ENCODE measurements at regions not wholly inside any gene's neighbourhood (a gene's known extent, or its start where the extent isn't known, plus 50 kb on each side); places are given as distances from the start of the nearest gene placed in this dataset.

GRCh38 chr6:22146931-22147701 lies 149.7 kb downstream of the PRL start:
- peaks cover 71% of the 10 kb centered on the region for H3K4me1 ChIP-seq (ENCODE audit: insufficient read depth, low read length, severe bottlenecking)
- TF ChIP-seq, protein P1, sequence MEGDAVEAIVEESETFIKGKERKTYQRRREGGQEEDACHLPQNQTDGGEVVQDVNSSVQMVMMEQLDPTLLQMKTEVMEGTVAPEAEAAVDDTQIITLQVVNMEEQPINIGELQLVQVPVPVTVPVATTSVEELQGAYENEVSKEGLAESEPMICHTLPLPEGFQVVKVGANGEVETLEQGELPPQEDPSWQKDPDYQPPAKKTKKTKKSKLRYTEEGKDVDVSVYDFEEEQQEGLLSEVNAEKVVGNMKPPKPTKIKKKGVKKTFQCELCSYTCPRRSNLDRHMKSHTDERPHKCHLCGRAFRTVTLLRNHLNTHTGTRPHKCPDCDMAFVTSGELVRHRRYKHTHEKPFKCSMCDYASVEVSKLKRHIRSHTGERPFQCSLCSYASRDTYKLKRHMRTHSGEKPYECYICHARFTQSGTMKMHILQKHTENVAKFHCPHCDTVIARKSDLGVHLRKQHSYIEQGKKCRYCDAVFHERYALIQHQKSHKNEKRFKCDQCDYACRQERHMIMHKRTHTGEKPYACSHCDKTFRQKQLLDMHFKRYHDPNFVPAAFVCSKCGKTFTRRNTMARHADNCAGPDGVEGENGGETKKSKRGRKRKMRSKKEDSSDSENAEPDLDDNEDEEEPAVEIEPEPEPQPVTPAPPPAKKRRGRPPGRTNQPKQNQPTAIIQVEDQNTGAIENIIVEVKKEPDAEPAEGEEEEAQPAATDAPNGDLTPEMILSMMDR (IDR thresholded peaks at IDR 0.05; ENCODE audit: low read length) = no peak
- TF ChIP-seq EZH2 (IDR thresholded peaks at IDR 0.05; ENCODE audit: borderline replicate concordance, low read length) = no peak
- H3K36me3 ChIP-seq (ENCODE audit: insufficient read depth, low read length) = no peaks in the 10 kb centered on the region
- no peaks in the 10 kb centered on the region for H3K27me3 ChIP-seq (ENCODE audit: insufficient read depth, low read length)
- no peaks in the 10 kb centered on the region for H3K79me2 ChIP-seq (ENCODE audit: insufficient read depth, low read length)
- no peak overlapping the region; the same call in 1 of the 2 replicates for H3K4me2 ChIP-seq (ENCODE audit: low read length)
- no peaks in the 10 kb centered on the region for H3K9me2 ChIP-seq (ENCODE audit: low read depth, low read length)
- no peak overlapping the region for H3K27ac ChIP-seq (ENCODE audit: low read depth, low read length, poor library complexity, severe bottlenecking)
- no peaks in the 10 kb centered on the region for H3K9me3 ChIP-seq (ENCODE audit: low read length)
- H3F3A ChIP-seq (ENCODE audit: insufficient read depth, low read length) = no peaks in the 10 kb centered on the region
- H2AFZ ChIP-seq (ENCODE audit: low read length) = no peak overlapping the region
- H4K20me1 ChIP-seq (ENCODE audit: insufficient read depth, low read length) = no peaks in the 10 kb centered on the region
- no peak overlapping the region for H3K9ac ChIP-seq (ENCODE audit: low read length)
- no peak overlapping the region for H3K4me3 ChIP-seq (ENCODE audit: low read depth, low read length, poor library complexity, severe bottlenecking)

DNA sequence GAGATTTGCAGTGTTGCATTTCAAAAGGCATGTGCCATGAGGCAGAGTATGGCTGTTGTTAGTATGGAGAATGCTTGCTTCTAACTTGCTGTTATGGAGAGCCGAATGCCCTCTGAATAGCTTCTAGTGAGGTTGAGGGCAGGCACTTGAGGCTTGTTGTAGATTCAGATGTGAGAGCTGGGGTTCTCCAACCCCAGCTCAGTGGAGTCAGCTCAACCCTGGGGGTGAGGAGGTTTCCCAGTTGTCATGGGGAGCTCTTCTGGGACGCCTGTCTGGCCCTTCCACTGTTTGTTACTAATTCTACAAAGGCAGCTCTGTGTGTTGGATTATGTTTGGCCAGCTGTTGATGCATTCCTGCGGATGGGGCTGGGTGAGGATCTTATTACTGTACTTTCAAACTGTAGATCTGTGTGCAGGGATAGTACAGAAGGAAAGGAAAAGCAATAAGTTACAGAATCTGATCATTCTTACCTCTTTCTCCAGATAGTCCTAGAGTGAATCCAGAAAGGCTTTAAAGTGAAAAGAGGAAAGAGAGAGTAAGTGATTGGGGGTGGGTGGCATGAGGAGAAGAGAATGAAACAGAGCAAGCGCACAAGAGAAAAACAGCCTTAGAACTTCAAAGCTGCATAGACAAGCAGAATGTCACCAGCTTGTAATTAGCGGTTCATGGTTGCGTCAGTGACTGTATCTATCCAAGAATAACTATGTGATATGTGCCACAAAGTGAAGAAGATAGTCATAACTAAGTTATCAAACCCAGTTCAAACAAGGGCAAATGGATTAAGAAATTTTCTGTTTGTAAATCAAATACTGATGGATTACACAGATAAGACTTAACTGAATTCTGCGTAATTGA lies 148.7 kb downstream of the PRL start:
- H3K79me2 ChIP-seq (ENCODE audit: insufficient read depth, low read length) = no peaks in the 10 kb centered on the region
- TF ChIP-seq, protein P1 (IDR thresholded peaks at IDR 0.05; ENCODE audit: low read length) = no peak
- no peak for TF ChIP-seq EZH2 (IDR thresholded peaks at IDR 0.05; ENCODE audit: borderline replicate concordance, low read length)
- peak overlapping the region; percentile 23; the same call in 1 of the 2 replicates for H3K4me2 ChIP-seq (ENCODE audit: low read length)
- no peaks in the 10 kb centered on the region for H3K36me3 ChIP-seq (ENCODE audit: insufficient read depth, low read length)
- H2AFZ ChIP-seq (ENCODE audit: low read length) = no peak overlapping the region
- no peaks in the 10 kb centered on the region for H3K9me3 ChIP-seq (ENCODE audit: low read length)
- H3K4me1 ChIP-seq (ENCODE audit: insufficient read depth, low read length, severe bottlenecking) = peaks cover 71% of the 10 kb centered on the region
- no peaks in the 10 kb centered on the region for H3K27me3 ChIP-seq (ENCODE audit: insufficient read depth, low read length)
- H3F3A ChIP-seq (ENCODE audit: insufficient read depth, low read length) = no peaks in the 10 kb centered on the region
- no peak overlapping the region; the same call in 1 of the 2 replicates for H3K9ac ChIP-seq (ENCODE audit: low read length)
- peak overlapping the region; percentile 57 for H3K27ac ChIP-seq (ENCODE audit: low read depth, low read length, poor library complexity, severe bottlenecking)
- H3K4me3 ChIP-seq (ENCODE audit: low read depth, low read length, poor library complexity, severe bottlenecking) = no peak overlapping the region
- H4K20me1 ChIP-seq (ENCODE audit: insufficient read depth, low read length) = no peaks in the 10 kb centered on the region
- no peaks in the 10 kb centered on the region for H3K9me2 ChIP-seq (ENCODE audit: low read depth, low read length)

- no peak overlapping the region for H3K9ac ChIP-seq (ENCODE audit: low read length)
- H3F3A ChIP-seq (ENCODE audit: insufficient read depth, low read length) = no peaks in the 10 kb centered on the region
- no peaks in the 10 kb centered on the region for H3K9me2 ChIP-seq (ENCODE audit: low read depth, low read length)
- H3K79me2 ChIP-seq (ENCODE audit: insufficient read depth, low read length) = no peaks in the 10 kb centered on the region
- peak overlapping the region; percentile 19; the same call in 1 of the 2 replicates for H3K4me2 ChIP-seq (ENCODE audit: low read length)
- H3K4me1 ChIP-seq (ENCODE audit: insufficient read depth, low read length, severe bottlenecking) = peaks cover 80% of the 10 kb centered on the region
- H3K4me3 ChIP-seq (ENCODE audit: low read depth, low read length, poor library complexity, severe bottlenecking) = no peak overlapping the region
- no peaks in the 10 kb centered on the region for H3K9me3 ChIP-seq (ENCODE audit: low read length)
- H3K36me3 ChIP-seq (ENCODE audit: insufficient read depth, low read length) = no peaks in the 10 kb centered on the region
- no peak overlapping the region for H2AFZ ChIP-seq (ENCODE audit: low read length)
- H4K20me1 ChIP-seq (ENCODE audit: insufficient read depth, low read length) = no peaks in the 10 kb centered on the region
- H3K27ac ChIP-seq (ENCODE audit: low read depth, low read length, poor library complexity, severe bottlenecking) = peak overlapping the region; percentile 57
- TF ChIP-seq EZH2 (IDR thresholded peaks at IDR 0.05; ENCODE audit: borderline replicate concordance, low read length) = no peak
- TF ChIP-seq, protein P1 (IDR thresholded peaks at IDR 0.05; ENCODE audit: low read length) = no peak
- H3K27me3 ChIP-seq (ENCODE audit: insufficient read depth, low read length) = no peaks in the 10 kb centered on the region
These were observed 147.7 kb downstream of the PRL start for GRCh38 chr6:22149096-22149495.

Data from OCI-LY1 (cell line).